ENCODE measurements at regions not wholly inside any gene's neighbourhood (a gene's known extent, or its start where the extent isn't known, plus 50 kb on each side); places are given as distances from the start of the nearest gene placed in this dataset.

GRCh38 chr18:26717123-26717719, 148.3 kb downstream of the AQP4 start:
- Histone ChIP-seq H3K27me3 (ENCODE audit: control insufficient read depth, insufficient read depth, low read length) (peaks cover 2% of the 10 kb centered on the region), H3K36me3 (ENCODE audit: control insufficient read depth, insufficient read depth, low read length) (no peaks in the 10 kb centered on the region), H3K4me3 (ENCODE audit: low read depth, low read length) (no peak overlapping the region)
- DNase-seq (ENCODE audit: low read depth): no peak
- no peak for TF ChIP-seq CTCF (IDR thresholded peaks at IDR 0.05; ENCODE audit: insufficient read depth, low read length, poor library complexity, severe bottlenecking)

GRCh38 chr18:26714739-26715138, 150.8 kb downstream of the AQP4 start:
- no peak for DNase-seq (ENCODE audit: low read depth)
- no peak for TF ChIP-seq CTCF (IDR thresholded peaks at IDR 0.05; ENCODE audit: insufficient read depth, low read length, poor library complexity, severe bottlenecking)
- no peak overlapping the region for H3K4me3 ChIP-seq (ENCODE audit: low read depth, low read length)
- H3K27me3 ChIP-seq (ENCODE audit: control insufficient read depth, insufficient read depth, low read length): no peaks in the 10 kb centered on the region
- H3K36me3 ChIP-seq (ENCODE audit: control insufficient read depth, insufficient read depth, low read length): no peaks in the 10 kb centered on the region

- no peak overlapping the region for H3K4me3 ChIP-seq (ENCODE audit: low read depth, low read length)
- TF ChIP-seq CTCF (IDR thresholded peaks at IDR 0.05; ENCODE audit: insufficient read depth, low read length, poor library complexity, severe bottlenecking): no peak
- no peaks in the 10 kb centered on the region for H3K36me3 ChIP-seq (ENCODE audit: control insufficient read depth, insufficient read depth, low read length)
- H3K27me3 ChIP-seq (ENCODE audit: control insufficient read depth, insufficient read depth, low read length): no peaks in the 10 kb centered on the region
- no peak for DNase-seq (ENCODE audit: low read depth)
These were observed 153.8 kb downstream of the AQP4 start for GRCh38 chr18:26711756-26712155.

- DNase-seq (ENCODE audit: low read depth): no peak
- no peak for TF ChIP-seq CTCF (IDR thresholded peaks at IDR 0.05; ENCODE audit: insufficient read depth, low read length, poor library complexity, severe bottlenecking)
- H3K4me3 ChIP-seq (ENCODE audit: low read depth, low read length): no peak overlapping the region
- H3K27me3 ChIP-seq (ENCODE audit: control insufficient read depth, insufficient read depth, low read length): no peaks in the 10 kb centered on the region
- no peaks in the 10 kb centered on the region for H3K36me3 ChIP-seq (ENCODE audit: control insufficient read depth, insufficient read depth, low read length)
These were observed 154.9 kb downstream of the AQP4 start for GRCh38 chr18:26710470-26711096.

GRCh38 chr18:26709897-26710296, 155.6 kb downstream of the AQP4 start:
- no peaks in the 10 kb centered on the region for H3K36me3 ChIP-seq (ENCODE audit: control insufficient read depth, insufficient read depth, low read length)
- TF ChIP-seq CTCF (IDR thresholded peaks at IDR 0.05; ENCODE audit: insufficient read depth, low read length, poor library complexity, severe bottlenecking): no peak
- H3K4me3 ChIP-seq (ENCODE audit: low read depth, low read length): no peak overlapping the region
- DNase-seq (ENCODE audit: low read depth): no peak
- no peaks in the 10 kb centered on the region for H3K27me3 ChIP-seq (ENCODE audit: control insufficient read depth, insufficient read depth, low read length)
